Testis (tissue), 2 donors: ENCODE measurements at regions not wholly inside any gene's neighbourhood (a gene's known extent, or its start where the extent isn't known, plus 50 kb on each side); places are given as distances from the start of the nearest gene placed in this dataset.

ENCODE experiments used
- POLR2A ChIP-seq: fragments of 450-650 bp; IDR thresholded peaks from one replicate; pipeline ENCODE4 v1.6.1; 2017; ENCODE audit warnings: antibody characterized with exemption, mild to moderate bottlenecking, moderate library complexity
- TF ChIP-seq, protein P1 (sequence below), 3 experiments: fragments of 450-650 bp in 2 of 3; fragments of 200-600 bp in 1 of 3; sonication (generic) in 1 of 3; IDR thresholded peaks; one replicate each; pipeline ENCODE4 v1.5.1; 2016 to 2019; ENCODE audit warnings: antibody characterized with exemption in 3 of 3, mild to moderate bottlenecking in 2 of 3, moderate library complexity in 1 of 3

DNA sequence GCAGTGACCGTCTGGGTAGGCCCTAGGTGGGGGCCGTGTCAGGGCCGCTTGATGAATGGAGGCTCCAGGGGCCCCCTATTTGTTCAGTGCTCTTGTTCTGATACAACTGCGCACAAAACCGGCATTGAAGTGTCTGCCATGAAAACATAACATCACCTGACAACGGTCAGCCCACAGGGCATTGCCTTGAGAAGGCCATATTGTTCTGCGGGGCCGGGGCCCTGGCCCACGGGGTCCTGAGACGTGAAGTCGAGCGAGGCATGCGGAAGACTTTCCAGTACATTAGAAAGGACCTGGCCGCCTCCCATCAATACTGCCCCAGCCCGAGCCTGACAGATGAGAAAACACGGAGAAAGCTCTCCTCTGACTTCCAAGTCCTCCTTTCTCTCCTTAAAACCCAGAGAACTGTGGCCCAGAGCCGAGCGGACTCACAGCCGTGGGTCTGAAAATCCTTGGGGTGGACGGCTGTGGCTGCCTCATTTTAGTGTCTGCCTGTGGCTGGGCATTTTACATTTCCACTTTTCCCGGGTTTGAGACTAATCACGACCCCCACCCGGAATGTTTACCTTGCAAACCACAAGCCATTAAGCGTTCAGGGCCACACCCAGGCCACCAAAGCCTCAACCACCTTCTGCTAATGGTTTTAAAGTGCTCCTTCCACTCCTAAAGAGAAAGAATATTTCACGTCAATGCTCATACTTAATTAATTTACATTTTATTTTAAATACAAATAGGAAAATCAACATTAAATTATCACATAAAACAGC, 391.0 kb upstream of the IRX2 start:
- TF ChIP-seq, protein P1, sequence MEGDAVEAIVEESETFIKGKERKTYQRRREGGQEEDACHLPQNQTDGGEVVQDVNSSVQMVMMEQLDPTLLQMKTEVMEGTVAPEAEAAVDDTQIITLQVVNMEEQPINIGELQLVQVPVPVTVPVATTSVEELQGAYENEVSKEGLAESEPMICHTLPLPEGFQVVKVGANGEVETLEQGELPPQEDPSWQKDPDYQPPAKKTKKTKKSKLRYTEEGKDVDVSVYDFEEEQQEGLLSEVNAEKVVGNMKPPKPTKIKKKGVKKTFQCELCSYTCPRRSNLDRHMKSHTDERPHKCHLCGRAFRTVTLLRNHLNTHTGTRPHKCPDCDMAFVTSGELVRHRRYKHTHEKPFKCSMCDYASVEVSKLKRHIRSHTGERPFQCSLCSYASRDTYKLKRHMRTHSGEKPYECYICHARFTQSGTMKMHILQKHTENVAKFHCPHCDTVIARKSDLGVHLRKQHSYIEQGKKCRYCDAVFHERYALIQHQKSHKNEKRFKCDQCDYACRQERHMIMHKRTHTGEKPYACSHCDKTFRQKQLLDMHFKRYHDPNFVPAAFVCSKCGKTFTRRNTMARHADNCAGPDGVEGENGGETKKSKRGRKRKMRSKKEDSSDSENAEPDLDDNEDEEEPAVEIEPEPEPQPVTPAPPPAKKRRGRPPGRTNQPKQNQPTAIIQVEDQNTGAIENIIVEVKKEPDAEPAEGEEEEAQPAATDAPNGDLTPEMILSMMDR (IDR thresholded peaks at IDR 0.05): no peak
- TF ChIP-seq POLR2A: no peak
